OCI-LY7 (cell line): ENCODE measurements at regions not wholly inside any gene's neighbourhood (a gene's known extent, or its start where the extent isn't known, plus 50 kb on each side); places are given as distances from the start of the nearest gene placed in this dataset.

Experiments used
- EZH2phosphoT487 ChIP-seq: fragments of 200-600 bp; sonication (generic); IDR thresholded peaks from 2 replicates; pipeline ENCODE4 v1.6.1; 2018; ENCODE audit warnings: low read depth, borderline replicate concordance, mild to moderate bottlenecking, mixed run types, antibody characterized with exemption, low read length, moderate library complexity, mixed read lengths
- TF ChIP-seq, protein P1 (sequence below): fragments of 200-600 bp; sonication (generic); conservative IDR thresholded peaks from 2 replicates; pipeline ENCODE4 v1.5.1; 2014; ENCODE audit warnings: mild to moderate bottlenecking, antibody characterized with exemption, low read length, moderate library complexity, mixed read lengths

- TF ChIP-seq, protein P1, sequence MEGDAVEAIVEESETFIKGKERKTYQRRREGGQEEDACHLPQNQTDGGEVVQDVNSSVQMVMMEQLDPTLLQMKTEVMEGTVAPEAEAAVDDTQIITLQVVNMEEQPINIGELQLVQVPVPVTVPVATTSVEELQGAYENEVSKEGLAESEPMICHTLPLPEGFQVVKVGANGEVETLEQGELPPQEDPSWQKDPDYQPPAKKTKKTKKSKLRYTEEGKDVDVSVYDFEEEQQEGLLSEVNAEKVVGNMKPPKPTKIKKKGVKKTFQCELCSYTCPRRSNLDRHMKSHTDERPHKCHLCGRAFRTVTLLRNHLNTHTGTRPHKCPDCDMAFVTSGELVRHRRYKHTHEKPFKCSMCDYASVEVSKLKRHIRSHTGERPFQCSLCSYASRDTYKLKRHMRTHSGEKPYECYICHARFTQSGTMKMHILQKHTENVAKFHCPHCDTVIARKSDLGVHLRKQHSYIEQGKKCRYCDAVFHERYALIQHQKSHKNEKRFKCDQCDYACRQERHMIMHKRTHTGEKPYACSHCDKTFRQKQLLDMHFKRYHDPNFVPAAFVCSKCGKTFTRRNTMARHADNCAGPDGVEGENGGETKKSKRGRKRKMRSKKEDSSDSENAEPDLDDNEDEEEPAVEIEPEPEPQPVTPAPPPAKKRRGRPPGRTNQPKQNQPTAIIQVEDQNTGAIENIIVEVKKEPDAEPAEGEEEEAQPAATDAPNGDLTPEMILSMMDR, result no peak
- TF ChIP-seq EZH2phosphoT487, result no peak
These were observed 642.8 kb upstream of the NR2F2 start for GRCh38 chr15:95687686-95688085.
